PC-3 (cell line): ENCODE measurements at regions not wholly inside any gene's neighbourhood (a gene's known extent, or its start where the extent isn't known, plus 50 kb on each side); places are given as distances from the start of the nearest gene placed in this dataset.
"Not testable (repeated sequence)": the region's sequence is repeated elsewhere in the genome, so short reads cannot be mapped to it uniquely, and the experiment has no call there.

Source experiments
- ATAC-seq: fragments of 200-7000 bp; cut with Tn5 transposase; 2 replicates; pipeline ENCODE4 v1.9.1; 2020; ENCODE audit warnings: mild to moderate bottlenecking, moderate library complexity
- BruUV-seq: library from RNA; stranded (reverse); fragments of 400-500 nt; replicated peaks from 2 replicates; lab custom pipeline; 2021; lab: Mats Ljungman, UMichigan
- CTCF ChIA-PET: fragments of 300-600 bp; sonication (Branson Sonifier 250); formaldehyde crosslinking; loops from one replicate; lab custom pipeline; 2022; ENCODE audit warnings: antibody characterized with exemption; lab: Charles Lee
- POLR2A ChIA-PET: fragments of 300-600 bp; sonication (Branson Sonifier 250); formaldehyde crosslinking; loops from one replicate; lab custom pipeline; 2022; ENCODE audit warnings: antibody characterized with exemption; ENCODE audit not compliant: unreplicated experiment; lab: Charles Lee
- DNase-seq: peaks from one replicate; pipeline ENCODE4 v3.0.0-alpha.2; 2015
- H2AFZ ChIP-seq: fragments of 300-600 bp; sonication (generic); 2 replicates; pipeline ENCODE4 v1.6.0; 2016; ENCODE audit warnings: antibody characterized with exemption, low read length
- H3F3A ChIP-seq: fragments of 300-600 bp; sonication (generic); one replicate; pipeline ENCODE4 v1.6.0; 2017; ENCODE audit warnings: antibody characterized with exemption, low read length, control low read depth, mild to moderate bottlenecking; ENCODE audit not compliant: unreplicated experiment
- H3K27ac ChIP-seq: fragments of 300-600 bp; sonication (generic); 2 replicates; pipeline ENCODE4 v1.5.1; 2016; ENCODE audit warnings: mild to moderate bottlenecking, low read length
- H3K27me3 ChIP-seq: fragments of 300-600 bp; sonication (generic); 2 replicates; pipeline ENCODE4 v1.6.1; 2016; ENCODE audit warnings: low read length, mixed read lengths
- H3K36me3 ChIP-seq: fragments of 300-600 bp; sonication (generic); 2 replicates; pipeline ENCODE4 v1.6.1; 2016; ENCODE audit warnings: low read depth, mixed run types, low read length, mixed read lengths
- H3K4me1 ChIP-seq: fragments of 300-600 bp; sonication (generic); 2 replicates; pipeline ENCODE4 v1.5.1; 2016; ENCODE audit warnings: low read length; ENCODE audit not compliant: insufficient read depth
- H3K4me2 ChIP-seq: fragments of 300-600 bp; sonication (generic); 2 replicates; pipeline ENCODE4 v1.6.0; 2016; ENCODE audit warnings: low read length
- H3K4me3 ChIP-seq: fragments of 300-600 bp; sonication (generic); 2 replicates; pipeline ENCODE4 v1.5.1; 2016; ENCODE audit warnings: mild to moderate bottlenecking, low read length, mixed read lengths
- H3K79me2 ChIP-seq: fragments of 300-600 bp; sonication (generic); 2 replicates; pipeline ENCODE4 v1.6.1; 2017; ENCODE audit warnings: low read length, mixed read lengths
- H3K9ac ChIP-seq: fragments of 300-600 bp; sonication (generic); 2 replicates; pipeline ENCODE4 v1.6.0; 2016; ENCODE audit warnings: mild to moderate bottlenecking, low read length
- H3K9me2 ChIP-seq: fragments of 300-600 bp; sonication (generic); replicated peaks from 2 replicates; pipeline ENCODE4 v1.6.1; 2016; ENCODE audit warnings: mixed run types, low read length, mixed read lengths
- H3K9me3 ChIP-seq: fragments of 300-600 bp; sonication (generic); 2 replicates; pipeline ENCODE4 v1.6.1; 2016; ENCODE audit warnings: low read length, mixed read lengths
- H4K20me1 ChIP-seq: fragments of 300-600 bp; sonication (generic); 2 replicates; pipeline ENCODE4 v1.6.1; 2016; ENCODE audit warnings: low read length, mixed read lengths
- EZH2 ChIP-seq: fragments of 300-600 bp; sonication (generic); IDR thresholded peaks from one replicate; pipeline ENCODE4 v1.6.1; 2017; ENCODE audit warnings: antibody characterized with exemption, mild to moderate bottlenecking, low read length; ENCODE audit not compliant: unreplicated experiment
- EZH2phosphoT487 ChIP-seq: fragments of 300-600 bp; sonication (generic); IDR thresholded peaks from 2 replicates; pipeline ENCODE4 v1.6.1; 2018; ENCODE audit warnings: mild to moderate bottlenecking, antibody characterized with exemption, low read length, borderline replicate concordance
- intact Hi-C: fragments of 100-400 bp; cut with micrococcal nuclease; formaldehyde crosslinking; loops from 2 replicates; pipeline ENCODE4 v1.9.0; 2023
- TF ChIP-seq, protein P1 (sequence below): fragments of 300-600 bp; sonication (generic); conservative IDR thresholded peaks from 2 replicates; pipeline ENCODE4 v1.5.1; 2017; ENCODE audit warnings: antibody characterized with exemption, low read depth, mild to moderate bottlenecking, low read length

DNA sequence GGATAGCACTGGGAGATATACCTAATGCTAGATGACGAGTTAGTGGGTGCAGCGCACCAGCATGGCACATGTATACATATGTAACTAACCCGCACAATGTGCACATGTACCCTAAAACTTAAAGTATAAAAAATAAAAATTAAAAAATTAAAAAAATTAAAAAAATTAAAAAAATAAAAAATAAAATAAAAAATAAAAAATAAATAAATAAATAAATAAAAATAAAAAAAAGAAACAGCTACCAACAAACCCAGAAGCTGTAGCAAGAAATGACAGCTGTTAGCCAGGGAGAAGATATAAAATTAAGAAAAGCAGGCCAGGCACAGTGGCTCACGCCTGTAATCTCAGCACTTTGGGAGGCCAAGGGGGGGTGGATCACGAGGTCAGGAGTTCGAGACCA, 361.3 kb upstream of the ATP11B start:
- POLR2A ChIA-PET, H3K4me2 ChIP-seq, H3K9me3 ChIP-seq, H2AFZ ChIP-seq, BruUV-seq, H3K4me3 ChIP-seq, H3K27ac ChIP-seq, H3K9me2 ChIP-seq, H3K79me2 ChIP-seq, H3K27me3 ChIP-seq, ATAC-seq, H3K9ac ChIP-seq, H3K36me3 ChIP-seq, H4K20me1 ChIP-seq, CTCF ChIA-PET, DNase-seq, H3F3A ChIP-seq, intact Hi-C loops: not testable (repeated sequence)
- H3K4me1 ChIP-seq: peaks cover 13% of the 10 kb centered on the region

DNA sequence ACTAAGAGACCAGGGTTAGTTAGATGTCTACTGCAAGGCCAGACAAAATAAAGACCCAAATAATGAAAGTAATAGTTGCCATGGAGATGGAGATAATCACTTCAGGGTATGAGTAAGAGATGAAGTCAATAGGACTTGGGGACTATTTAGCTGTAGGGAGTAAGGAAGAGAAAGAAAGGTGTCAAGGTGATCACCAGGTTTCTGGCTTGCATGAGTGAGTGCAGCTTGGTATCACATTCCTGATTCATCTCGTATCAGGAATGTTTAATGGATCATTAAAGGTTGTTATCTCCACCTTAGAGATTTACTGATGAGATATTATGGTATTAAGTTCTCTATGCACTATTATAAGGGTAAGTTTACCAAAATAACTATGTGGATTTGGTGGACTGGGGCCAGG, 357.4 kb upstream of the ATP11B start:
- BruUV-seq: no TSS peak
- DNase-seq (no peak), ATAC-seq (no peak)
- Histone ChIP-seq H3K9ac (no peak overlapping the region), H3K79me2 (no peaks in the 10 kb centered on the region), H3K27me3 (no peaks in the 10 kb centered on the region), H4K20me1 (no peaks in the 10 kb centered on the region), H3K36me3 (no peaks in the 10 kb centered on the region), H3F3A (no peaks in the 10 kb centered on the region), H3K4me3 (no peak overlapping the region), H2AFZ (no peak overlapping the region), H3K27ac (no peak overlapping the region), H3K9me3 (no peaks in the 10 kb centered on the region), H3K4me2 (no peak overlapping the region), H3K4me1 (peaks cover 15% of the 10 kb centered on the region), H3K9me2 (no peaks in the 10 kb centered on the region)
- ChIA-PET POLR2A (interaction anchor here (0.7 kb wide), 1 partner anchor 153 kb away, joined by 3 read pairs; no protein-coding TSS in a partner anchor), CTCF (no interaction called here)
- TF ChIP-seq, protein P1, sequence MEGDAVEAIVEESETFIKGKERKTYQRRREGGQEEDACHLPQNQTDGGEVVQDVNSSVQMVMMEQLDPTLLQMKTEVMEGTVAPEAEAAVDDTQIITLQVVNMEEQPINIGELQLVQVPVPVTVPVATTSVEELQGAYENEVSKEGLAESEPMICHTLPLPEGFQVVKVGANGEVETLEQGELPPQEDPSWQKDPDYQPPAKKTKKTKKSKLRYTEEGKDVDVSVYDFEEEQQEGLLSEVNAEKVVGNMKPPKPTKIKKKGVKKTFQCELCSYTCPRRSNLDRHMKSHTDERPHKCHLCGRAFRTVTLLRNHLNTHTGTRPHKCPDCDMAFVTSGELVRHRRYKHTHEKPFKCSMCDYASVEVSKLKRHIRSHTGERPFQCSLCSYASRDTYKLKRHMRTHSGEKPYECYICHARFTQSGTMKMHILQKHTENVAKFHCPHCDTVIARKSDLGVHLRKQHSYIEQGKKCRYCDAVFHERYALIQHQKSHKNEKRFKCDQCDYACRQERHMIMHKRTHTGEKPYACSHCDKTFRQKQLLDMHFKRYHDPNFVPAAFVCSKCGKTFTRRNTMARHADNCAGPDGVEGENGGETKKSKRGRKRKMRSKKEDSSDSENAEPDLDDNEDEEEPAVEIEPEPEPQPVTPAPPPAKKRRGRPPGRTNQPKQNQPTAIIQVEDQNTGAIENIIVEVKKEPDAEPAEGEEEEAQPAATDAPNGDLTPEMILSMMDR: no peak
- no peak for TF ChIP-seq EZH2
- TF ChIP-seq EZH2phosphoT487: no peak
- intact Hi-C loops: no loop called here

DNA sequence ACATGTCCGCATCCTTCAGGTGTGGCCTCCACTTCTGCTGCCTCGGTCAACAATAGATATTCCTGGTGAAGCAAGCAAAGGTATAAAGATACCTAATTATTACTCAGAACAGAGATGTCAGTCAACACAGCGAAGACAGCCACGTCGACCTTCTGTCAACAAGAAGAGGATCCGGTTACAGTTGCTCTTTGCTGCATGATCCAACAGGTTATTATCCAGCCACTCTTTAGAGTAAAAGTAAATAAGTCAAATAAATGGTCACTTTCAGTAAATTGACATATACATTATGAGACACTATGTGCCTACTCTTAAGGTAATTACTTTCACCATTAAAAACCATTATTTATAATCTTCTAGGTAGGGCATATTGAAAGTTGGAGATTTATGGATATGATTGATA, 356.8 kb upstream of the ATP11B start:
- no peak for TF ChIP-seq EZH2phosphoT487
- TF ChIP-seq, protein P1: no peak
- no peak for TF ChIP-seq EZH2
- Histone ChIP-seq H3K79me2 (no peaks in the 10 kb centered on the region), H3K9me3 (no peaks in the 10 kb centered on the region), H3K27me3 (no peaks in the 10 kb centered on the region), H3F3A (no peaks in the 10 kb centered on the region), H2AFZ (no peak overlapping the region), H3K4me3 (no peak overlapping the region), H4K20me1 (no peaks in the 10 kb centered on the region), H3K4me2 (peak overlapping the region; percentile 24; the same call in 1 of the 2 replicates), H3K9ac (no peak overlapping the region), H3K36me3 (no peaks in the 10 kb centered on the region), H3K4me1 (peaks cover 15% of the 10 kb centered on the region), H3K9me2 (no peaks in the 10 kb centered on the region), H3K27ac (no peak overlapping the region)
- BruUV-seq: no TSS peak
- peak; percentile 97 for ATAC-seq
- CTCF ChIA-PET: no interaction called here
- peak; percentile 83 for DNase-seq
- POLR2A ChIA-PET: no interaction called here
- intact Hi-C loops: no loop called here
